HG03571 (cell line): ENCODE measurements at regions not wholly inside any gene's neighbourhood (a gene's known extent, or its start where the extent isn't known, plus 50 kb on each side); places are given as distances from the start of the nearest gene placed in this dataset.
A peak's percentile ranks its signal among the peaks of the same experiment; 100 is the strongest.

Source experiments
- ATAC-seq: cut with Tn5 transposase; IDR thresholded peaks from one replicate; pipeline ENCODE4 v1.9.1; 2021; ENCODE audit not compliant: unreplicated experiment

DNA sequence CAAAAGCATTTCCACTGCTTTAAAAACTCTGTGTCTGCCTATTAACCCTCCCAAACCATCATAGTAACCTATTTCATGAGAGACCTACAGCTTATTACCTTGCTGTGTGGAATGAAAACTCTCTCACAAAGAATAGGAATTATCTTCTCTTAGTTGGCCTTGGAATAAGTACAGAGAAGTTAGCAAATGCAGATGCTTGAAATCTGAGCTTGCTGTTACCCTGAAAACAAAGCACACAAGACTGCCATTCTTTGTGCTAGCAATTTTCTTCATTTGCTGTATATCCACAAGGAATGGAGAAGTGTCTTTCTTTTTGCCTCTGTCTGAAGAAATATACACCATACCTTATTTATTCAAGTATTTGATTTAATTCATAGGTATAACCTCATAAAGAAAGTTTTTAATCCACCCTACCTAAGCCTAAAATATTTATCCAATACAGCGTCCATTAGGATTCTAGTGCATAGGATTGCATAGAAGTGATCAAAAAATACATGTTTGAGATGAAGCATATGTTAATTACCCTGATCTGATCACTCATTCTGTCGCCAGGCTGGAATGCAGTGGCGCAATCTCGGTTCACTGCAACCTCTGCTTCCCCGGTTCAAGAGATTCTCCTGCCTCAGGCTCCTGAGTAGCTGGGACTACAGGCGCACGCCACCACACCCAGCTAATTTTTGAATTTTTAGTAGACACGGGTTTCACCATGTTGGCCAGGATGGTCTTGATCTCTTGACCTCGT lies 451.1 kb downstream of the LTN1 start:
- ATAC-seq: no peak

DNA sequence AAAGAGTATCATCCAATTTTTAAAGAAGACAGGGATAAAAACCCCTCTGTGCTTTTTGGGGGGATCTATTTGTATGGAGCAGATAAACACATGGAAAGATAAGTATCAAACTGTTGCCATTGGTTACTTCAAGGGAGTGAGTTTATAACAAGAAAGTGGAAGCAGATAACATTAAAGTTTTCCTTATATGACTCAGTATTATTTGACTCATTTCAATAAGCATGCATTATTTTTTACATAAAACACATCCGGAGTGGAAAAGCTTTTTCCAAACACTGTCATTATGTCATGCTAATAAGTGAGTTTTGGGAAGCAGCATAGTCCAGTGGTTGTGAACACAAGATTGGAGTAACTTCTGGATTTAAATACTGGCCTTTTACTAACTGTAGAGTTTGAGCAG lies 452.2 kb downstream of the LTN1 start:
- ATAC-seq: no peak

DNA sequence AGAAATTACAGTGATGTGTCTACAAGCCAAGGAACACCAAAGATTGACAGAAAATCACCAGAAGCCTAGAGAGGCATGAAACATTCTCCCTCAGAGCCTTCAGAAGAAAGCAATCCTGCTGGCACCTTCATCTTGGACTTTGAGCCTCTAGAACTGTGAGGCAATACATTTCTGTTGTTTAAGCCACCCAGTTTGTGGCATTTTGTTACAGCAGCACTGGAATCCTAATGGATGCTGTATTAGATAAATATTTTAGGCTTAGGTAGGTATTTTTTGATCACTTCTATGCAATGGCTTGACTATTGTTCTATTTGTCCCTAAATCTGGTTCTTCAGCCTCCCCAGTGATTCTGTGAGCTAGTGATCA lies 453.1 kb downstream of the LTN1 start:
- ATAC-seq: no peak

DNA sequence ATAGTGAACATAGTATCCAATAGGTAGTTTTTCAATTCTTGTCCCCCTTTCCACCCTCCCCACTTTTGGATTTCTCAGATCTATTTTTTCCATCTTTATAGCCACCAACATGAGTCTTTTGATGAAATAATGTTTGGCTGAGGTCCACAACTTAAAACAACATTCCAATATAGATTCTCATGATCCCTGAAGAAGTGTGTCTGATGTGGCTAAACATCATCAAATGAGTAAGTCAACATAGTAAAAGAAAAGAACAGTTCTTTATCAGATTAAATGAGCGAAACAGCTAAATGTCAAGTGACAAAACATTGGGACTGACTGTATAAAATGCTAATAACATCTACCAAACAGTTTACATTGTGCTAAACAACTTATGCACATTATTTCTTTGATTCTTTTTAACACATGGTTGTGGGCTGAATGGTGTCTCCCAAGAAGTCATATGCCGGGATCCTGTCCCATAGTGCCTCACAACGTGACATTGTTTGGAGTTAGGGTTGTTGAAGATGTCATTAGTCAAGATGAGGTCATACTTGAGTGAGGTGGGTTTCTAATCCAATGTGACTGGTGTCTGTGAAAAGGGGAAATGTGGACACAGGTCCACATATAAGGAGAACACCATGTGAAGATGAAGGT lies 453.6 kb downstream of the LTN1 start:
- no peak for ATAC-seq

DNA sequence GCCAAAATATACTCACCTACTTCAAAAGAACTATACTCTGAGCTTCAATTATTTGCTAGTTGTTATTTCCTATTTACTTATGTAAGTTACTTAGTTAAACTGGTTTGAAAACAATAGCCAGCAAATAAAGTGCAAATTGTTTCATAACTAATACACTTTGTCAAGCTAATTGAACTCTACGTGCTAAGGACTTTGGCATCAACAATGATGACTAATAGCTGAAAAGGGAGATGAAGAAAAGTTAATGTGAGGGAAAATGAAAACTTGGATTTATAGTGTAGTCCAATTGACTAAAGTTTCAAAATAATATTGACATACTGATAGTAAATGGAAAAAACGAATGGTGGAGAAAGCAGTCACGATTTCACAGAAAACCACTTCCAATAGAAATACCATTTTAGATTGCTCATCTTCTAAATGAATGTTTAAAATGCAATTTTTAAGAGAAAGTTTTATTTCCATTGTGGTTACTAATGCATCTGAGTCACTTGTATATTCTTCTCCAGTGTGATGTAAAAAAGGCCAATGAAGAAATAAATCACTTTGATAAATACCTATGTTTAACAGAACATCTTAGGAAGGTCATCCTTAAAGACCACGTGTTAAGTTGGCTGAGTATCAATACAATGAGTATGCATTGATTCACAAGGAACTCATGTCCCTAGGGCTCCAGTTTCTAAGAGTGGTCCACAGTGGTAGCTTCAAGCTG lies 455.2 kb downstream of the LTN1 start:
- ATAC-seq: no peak

DNA sequence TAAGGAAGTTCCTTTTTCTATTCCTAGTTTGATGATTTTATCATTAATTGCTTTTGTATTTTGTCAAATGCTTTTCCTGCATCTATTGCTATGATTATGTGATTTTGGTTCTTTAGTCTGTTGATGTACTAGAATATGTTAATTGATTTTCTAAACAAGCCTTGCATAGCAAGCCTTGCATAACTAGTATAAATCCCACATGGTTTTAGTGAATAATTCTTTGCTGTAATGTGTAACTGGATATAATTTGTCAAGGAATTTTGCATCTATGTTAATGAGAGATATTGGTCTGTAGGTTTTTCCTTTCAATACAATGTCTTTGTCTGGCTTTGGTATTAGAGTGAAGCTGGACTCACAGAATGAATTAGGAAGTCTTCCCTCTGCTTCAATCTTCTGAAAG lies 460.2 kb downstream of the LTN1 start:
- ATAC-seq: no peak

DNA sequence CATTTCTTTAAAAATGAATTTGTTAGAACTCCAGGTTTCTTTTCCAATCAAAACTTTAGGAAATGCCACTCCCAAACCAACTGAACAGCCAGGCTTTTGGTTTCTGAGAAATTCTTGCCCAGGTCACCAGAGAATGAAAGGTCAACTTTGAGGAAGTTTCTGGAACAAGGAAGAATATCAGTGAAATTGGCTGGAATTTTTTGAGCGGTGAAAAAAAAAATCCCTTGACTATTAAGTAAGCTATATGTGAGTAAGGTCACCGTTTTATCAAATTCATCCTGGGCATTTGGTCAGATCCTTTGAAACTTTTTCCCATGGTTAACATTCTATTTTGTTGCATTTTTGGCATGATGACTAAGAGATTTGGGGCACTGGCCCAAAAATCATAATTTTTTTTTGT lies 469.3 kb downstream of the LTN1 start:
- ATAC-seq: no peak

DNA sequence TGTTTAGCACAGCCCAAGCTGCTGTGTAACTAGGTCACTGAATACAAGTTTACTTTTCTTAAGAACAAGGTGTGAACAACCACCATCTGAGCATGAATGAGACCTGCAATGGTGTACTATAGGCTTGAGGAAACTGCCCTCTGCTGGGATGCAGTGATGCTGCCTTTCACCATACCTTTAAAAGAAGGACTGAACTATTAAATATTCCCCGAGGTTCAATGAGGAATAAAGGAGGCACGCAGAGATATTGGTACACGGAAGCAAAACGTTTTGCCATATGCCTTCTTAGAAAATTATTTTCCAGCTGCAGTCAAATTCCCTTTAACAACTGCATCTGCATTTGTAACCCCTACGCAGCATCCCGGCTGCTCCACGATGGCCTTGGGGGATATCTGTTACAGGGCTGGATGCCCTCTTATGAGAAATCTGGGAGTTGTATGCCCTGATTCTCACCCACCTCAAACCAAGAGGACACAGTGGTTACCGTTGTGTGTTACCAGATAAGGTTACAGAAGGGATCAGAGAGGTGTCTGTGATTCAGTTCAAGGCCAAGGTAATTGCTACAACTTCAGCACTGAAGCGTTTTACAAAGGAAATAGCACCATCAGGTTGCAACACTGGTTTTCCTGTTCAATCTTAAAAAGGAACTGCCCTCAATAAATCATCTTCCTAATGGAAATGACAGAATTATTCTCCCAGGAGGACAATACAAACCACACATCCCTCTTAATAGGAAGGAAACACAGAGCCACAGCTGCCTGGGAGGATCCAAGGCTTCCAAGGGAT lies 470.5 kb downstream of the LTN1 start:
- ATAC-seq: no peak

DNA sequence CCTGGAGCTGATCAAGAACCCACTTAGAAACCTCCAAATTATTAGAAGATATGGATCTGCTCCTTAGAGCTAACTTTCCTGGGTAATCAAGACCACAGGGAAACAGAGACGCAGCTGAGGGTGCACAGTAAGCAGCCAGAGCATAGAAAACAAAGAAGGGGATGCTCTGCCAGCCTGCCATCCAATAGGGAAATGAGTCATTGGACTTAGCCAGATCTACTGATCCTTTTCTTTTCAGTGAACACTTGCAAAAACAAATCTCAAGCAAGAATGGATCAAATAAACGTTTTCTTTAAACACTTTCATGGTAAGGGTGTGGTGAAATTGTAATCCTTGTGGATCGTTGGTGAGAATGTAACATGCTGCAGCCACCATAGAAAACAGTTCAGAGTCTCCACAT lies 474.0 kb downstream of the LTN1 start:
- ATAC-seq: no peak

DNA sequence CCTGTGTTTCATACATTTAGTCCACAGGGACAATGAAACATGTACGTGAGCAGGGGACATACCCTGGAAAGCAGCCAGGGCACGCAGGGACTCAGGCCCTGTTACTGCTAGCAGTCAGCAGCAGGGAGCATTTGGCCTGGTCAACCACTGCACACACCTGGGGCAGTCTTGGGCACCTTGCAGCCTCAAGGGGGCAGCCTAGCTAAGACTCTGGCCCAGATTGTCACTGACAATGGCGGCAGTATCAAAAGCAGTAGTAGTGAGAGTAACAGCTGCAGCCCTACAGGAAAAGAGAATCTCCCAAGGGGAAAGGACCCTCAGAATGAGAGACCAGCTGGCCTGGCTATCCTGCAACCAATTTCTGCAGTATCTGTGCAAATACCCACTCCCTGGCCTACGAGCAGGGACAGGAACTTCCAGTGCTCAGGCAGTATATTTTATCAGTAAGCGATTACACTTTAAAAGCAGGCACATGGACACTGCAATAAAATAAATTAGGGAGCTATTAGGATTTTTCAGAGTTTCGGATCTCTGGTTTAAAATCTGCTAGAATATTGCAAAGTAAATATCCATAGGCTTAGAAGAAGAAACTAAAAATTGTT lies 475.6 kb downstream of the LTN1 start:
- peak; percentile 99 for ATAC-seq

DNA sequence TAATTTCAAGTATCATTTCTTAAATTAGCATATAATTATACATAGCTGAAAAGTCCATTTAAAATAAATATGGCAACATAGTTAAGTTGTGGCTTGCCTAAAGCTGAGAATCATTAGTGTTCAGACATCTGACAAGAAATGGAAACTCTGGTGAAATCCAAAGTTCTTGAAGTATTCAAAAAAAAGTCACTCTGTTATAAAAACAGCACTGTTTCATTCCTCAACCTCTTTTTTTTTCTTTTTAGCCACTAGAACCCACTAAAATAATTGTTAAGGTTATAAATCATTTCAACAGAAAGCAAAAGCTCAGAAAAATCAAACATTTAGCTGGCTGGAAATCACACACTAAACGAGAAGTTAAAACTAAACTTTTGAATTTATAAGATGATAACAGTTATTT lies 476.7 kb downstream of the LTN1 start:
- no peak for ATAC-seq

DNA sequence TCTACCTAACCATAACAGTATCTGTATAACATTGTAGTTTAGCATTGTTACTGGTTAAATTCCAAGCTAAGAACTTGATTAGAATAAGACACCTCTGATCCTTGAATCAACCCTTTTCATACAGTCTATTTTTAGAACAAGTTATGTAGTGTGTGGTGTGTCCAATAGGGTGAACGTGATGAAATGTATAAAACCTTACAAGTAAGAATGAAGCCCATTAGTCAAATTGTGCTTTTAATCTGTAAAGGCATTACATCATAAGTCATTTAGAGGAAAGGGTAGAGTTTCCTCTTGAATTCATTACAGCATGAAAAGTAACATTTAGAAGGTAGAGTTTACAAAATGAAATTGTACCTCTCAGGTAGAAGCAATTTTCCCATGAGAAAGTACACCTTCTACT lies 479.2 kb downstream of the LTN1 start:
- no peak for ATAC-seq

DNA sequence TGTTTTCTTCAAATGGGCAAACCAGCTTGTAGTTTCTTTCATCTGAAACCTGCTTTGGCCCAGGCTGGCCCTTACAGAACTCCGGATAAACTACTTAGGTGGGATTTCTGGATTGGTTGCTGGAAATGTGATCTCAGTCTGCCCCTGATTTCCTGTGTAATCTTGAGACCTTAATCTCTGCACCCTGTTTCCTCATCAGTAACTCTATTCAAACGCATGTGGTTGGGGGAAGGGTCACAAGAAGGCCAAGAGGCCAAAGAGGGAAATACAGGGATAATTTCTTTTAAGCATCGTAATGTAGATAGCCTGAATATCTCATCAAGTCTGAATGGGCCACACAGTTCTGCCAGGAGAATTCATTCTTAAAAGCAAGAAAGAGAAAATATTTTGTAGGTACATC lies 483.6 kb downstream of the LTN1 start:
- ATAC-seq: no peak

DNA sequence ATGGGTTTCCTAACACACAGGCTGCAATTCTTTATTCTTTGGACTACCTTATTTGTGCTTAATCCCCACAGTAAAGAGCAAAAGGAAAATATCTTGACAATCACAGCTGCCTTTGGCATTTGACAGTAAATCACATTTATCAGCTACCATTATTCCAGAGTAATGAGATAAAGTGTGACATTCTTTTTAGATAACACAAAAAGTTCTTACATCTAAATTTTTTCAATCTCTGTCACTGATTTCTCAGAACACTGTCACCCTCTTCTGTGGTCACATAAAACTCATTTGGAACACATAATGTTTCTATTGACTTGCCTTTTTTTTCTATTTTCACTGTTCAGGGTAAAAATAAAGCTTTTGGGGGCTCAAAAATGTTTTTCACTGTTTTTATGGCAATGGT lies 484.6 kb downstream of the LTN1 start:
- no peak for ATAC-seq

DNA sequence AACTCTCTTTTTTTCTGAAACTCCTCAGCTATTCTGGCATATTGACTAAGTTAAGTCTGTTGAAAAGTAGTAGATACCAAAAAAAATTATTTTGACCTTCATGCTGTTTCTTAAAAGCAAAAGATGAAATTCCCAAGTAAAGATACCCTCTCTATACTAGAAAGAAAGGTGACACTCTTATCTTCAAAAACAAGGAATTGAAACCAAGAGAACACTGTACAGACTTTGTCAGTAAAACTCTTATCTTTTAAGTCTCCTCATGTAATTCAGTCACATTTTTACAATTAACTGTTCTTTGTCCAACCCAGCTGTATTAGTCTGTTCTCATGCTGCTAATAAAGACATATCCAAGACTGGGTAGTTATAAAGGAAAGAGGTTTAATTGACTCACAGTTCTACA lies 496.2 kb downstream of the LTN1 start:
- ATAC-seq: no peak

DNA sequence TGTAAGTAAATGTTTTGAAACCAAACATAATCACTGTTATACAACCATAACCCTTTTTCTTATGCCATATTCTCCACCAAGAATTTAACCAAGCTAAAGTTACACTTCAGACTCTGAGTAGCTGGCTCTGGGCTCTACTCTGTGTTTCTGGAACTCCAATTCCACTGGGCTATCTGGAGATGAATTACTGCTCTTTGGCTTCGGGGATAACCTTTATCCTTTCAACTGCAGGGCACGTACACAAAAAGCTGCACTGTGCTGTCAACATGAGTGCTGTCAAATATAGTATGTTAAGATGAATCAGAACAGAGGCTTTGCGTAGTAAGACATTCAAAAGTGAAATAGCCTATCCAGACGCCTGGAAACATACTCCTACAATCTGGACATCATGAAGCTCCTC lies 500.6 kb downstream of the LTN1 start:
- no peak for ATAC-seq

DNA sequence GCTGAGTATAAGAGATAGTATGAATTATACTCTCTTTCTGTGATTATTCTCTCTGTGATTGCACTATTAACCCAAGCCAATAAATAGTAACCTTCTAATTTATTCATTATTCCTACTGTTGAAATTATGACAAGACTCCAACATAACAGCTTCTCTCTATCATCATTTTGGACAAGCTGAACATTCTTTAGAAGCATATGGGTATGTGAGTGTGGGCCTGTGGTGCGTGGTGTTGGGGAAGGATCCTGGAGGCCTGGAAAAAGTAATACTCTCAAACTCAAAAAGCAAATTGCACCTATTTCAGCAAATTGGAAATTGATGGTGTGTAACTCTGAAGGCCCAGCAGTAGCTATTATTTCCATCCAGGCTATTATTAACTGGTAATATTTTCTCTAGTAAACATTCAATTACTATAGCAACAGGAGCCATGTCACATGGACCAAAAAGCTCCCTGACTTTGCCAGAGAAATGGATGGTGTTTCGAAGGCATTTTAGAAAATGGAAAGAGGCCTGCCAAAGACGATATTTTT lies 502.8 kb downstream of the LTN1 start:
- no peak for ATAC-seq

DNA sequence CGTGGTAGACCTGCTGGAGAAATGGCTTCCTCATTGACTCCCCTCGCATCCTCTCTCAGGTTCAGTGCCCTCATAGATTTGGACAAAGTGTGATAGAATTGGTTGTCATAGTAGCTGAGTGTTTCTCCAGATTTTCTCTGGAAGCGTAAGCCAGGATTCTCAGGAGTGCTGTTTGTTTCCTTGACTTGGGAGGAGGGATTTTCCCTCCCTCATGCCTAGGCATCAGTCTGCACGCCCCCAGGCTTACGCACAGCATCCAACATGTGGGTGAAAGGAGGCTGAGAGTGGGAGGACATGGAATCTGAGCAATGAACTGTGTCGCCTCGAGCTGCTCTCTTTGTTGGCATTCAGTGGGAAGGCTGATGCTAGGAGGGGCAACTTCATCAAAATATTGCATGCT lies 503.5 kb downstream of the LTN1 start:
- ATAC-seq: no peak

DNA sequence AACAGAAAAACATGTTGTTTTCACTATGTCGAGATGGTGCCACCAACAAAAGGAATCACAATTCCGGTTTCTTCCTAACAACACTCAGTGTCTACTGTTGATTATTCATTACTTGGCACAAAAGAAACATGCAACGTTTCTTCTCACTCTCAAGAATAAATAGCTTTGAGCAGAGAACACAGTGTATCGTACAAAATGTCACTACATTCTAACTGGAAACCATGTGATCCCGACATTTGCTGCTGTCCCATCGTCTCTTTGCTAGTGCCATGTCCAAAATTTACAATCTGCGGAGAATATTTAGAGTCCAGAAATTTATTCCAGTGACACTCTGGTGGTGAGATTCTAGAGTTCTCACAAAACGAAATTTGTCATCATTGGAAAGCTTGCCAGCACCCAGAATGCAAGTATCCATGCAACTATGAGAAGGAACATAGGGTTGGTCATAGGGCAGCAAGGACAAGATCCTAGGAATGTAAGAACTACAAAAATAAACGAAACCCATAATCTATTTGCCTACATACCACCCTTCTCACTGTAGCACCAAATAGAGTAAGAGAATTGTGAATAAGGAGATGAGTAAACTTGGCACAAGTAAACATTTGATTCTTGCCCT lies 505.1 kb downstream of the LTN1 start:
- no peak for ATAC-seq

DNA sequence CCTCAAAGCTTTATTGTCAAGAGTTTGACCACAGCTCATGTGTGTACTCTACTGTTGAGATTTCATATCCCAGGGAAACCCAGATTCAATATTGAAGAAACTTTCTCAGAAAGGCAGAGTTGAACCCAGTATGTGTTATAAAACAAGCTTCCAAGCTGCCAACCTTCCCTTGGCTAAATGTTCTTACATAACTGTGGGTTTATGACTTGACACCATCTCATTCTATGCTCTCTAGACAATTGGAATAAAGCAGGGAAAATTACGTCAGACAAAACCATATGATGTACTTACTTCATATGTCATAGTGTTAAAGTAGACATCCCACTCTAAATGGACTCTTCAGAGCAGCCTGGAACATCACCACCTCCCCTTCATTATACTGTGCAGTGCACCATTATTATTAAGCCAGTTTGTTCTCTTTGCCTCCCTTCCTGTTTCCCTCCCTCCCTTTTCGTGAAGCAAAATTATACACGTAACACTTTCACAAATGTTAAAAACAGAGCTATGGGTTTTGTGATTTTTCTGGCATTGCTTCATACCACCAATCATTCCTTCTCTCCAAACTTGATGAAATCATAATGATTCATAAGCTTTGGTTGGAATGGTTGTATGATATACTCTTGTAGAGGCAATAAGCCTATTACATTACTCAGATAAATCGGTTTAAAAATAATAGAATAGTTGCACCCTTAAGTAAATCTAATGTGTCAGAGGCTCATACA lies 507.2 kb downstream of the LTN1 start:
- ATAC-seq: no peak
